Eye (tissue), 1 donor: ENCODE measurements at regions not wholly inside any gene's neighbourhood (a gene's known extent, or its start where the extent isn't known, plus 50 kb on each side); places are given as distances from the start of the nearest gene placed in this dataset.
A peak's percentile ranks its signal among the peaks of the same experiment; 100 is the strongest.
"Not testable (repeated sequence)": the region's sequence is repeated elsewhere in the genome, so short reads cannot be mapped to it uniquely, and the experiment has no call there.

Experiments used
- DNase-seq: peaks from one replicate; pipeline ENCODE4 v3.0.0-alpha.2; 2015

- no peak for DNase-seq
Observed at GRCh38 chr20:55522296-55522815, 483.0 kb downstream of the CBLN4 start.

GRCh38 chr20:55517584-55517983 lies 487.7 kb downstream of the CBLN4 start:
- DNase-seq = not testable (repeated sequence)

- no peak for DNase-seq
Observed at GRCh38 chr20:55515832-55516231, 489.5 kb downstream of the CBLN4 start.

GRCh38 chr20:55514531-55514930 lies 490.8 kb downstream of the CBLN4 start:
- DNase-seq = no peak

GRCh38 chr20:55513954-55514353 lies 491.4 kb downstream of the CBLN4 start:
- DNase-seq = no peak

- no peak for DNase-seq
Observed at GRCh38 chr20:55500130-55500529, 505.2 kb downstream of the CBLN4 start.

- DNase-seq = no peak
Observed at GRCh38 chr20:55488593-55488992, 516.7 kb downstream of the CBLN4 start.

- no peak for DNase-seq
Observed at GRCh38 chr20:55478724-55479450, 526.4 kb downstream of the CBLN4 start.

- peak; percentile 13 for DNase-seq
Observed at GRCh38 chr20:55472704-55473103, 532.6 kb downstream of the CBLN4 start.

- DNase-seq = no peak
Observed at GRCh38 chr20:55471052-55472006, 534.0 kb downstream of the CBLN4 start.

- no peak for DNase-seq
Observed at GRCh38 chr20:55469074-55469473, 536.2 kb downstream of the CBLN4 start.

- no peak for DNase-seq
Observed at GRCh38 chr20:55461519-55461918, 543.8 kb downstream of the CBLN4 start.

GRCh38 chr20:55456316-55456940 lies 548.9 kb downstream of the CBLN4 start:
- no peak for DNase-seq

GRCh38 chr20:55449091-55449490 lies 556.2 kb downstream of the CBLN4 start:
- no peak for DNase-seq

- DNase-seq = no peak
Observed at GRCh38 chr20:55446301-55446700, 559.0 kb downstream of the CBLN4 start.

- no peak for DNase-seq
Observed at GRCh38 chr20:55439070-55439469, 566.2 kb downstream of the CBLN4 start.

- DNase-seq = no peak
Observed at GRCh38 chr20:55437798-55438415, 567.4 kb downstream of the CBLN4 start.

GRCh38 chr20:55424968-55425367 lies 580.4 kb downstream of the CBLN4 start:
- DNase-seq = no peak

- DNase-seq = no peak
Observed at GRCh38 chr20:55424476-55424875, 580.8 kb downstream of the CBLN4 start.

GRCh38 chr20:55417836-55418235 lies 587.5 kb downstream of the CBLN4 start:
- DNase-seq = peak; percentile 39

- DNase-seq = peak; percentile 53
Observed at GRCh38 chr20:55415567-55416142, 589.7 kb downstream of the CBLN4 start.

- DNase-seq = not testable (repeated sequence)
Observed at GRCh38 chr20:55412508-55412907, 592.8 kb downstream of the CBLN4 start.
